Hepatocyte (in vitro differentiated cells): ENCODE measurements at regions not wholly inside any gene's neighbourhood (a gene's known extent, or its start where the extent isn't known, plus 50 kb on each side); places are given as distances from the start of the nearest gene placed in this dataset.

Source experiments
- EZH2 ChIP-seq: fragments of 200-600 bp; sonication (generic); IDR thresholded peaks from 2 replicates; pipeline ENCODE4 v1.6.1; 2016; ENCODE audit warnings: antibody characterized with exemption, mild to moderate bottlenecking, borderline replicate concordance
- TF ChIP-seq, protein P1 (sequence below): fragments of 200-600 bp; sonication (generic); IDR thresholded peaks from 2 replicates; pipeline ENCODE4 v1.5.1; 2016; ENCODE audit warnings: antibody characterized with exemption, mild to moderate bottlenecking; ENCODE audit not compliant: poor library complexity

DNA sequence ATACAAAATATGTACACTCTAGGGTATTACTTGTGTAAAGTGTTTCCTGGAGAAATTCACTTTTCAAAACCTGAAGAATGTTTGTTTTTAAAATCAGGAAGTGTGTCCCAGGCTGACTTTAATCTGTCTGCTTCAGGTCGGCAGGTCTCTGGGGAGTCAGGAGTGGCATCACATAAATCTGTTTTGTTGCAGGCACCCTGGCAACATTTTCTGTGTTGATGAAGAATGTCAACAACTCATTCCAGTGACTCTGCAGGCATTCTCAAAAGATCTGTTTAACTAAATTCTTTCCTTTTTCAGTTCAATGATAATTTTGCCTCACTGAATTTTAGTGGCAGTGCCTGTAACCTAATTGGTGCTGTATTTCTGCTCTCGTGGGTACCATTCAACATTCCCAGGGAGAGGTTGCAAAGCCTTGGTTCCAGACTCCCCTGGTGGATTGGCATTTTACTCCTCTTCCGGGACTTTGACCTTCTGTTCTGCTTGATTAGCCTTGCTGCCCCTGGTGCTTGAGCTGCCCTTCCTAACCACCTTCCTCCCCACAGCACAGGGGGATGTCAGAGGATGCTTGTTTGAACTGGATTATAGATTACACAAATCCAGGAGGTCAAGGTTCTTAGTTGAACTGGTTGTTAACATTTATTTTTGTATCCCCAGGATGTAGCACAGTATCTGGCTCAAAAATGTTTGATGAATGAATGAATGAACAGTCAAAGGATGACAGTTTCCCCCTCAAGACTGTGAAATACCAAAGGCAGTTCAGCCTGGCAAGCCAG is 55.4 kb upstream of the LPGAT1 start:
- TF ChIP-seq, protein P1, sequence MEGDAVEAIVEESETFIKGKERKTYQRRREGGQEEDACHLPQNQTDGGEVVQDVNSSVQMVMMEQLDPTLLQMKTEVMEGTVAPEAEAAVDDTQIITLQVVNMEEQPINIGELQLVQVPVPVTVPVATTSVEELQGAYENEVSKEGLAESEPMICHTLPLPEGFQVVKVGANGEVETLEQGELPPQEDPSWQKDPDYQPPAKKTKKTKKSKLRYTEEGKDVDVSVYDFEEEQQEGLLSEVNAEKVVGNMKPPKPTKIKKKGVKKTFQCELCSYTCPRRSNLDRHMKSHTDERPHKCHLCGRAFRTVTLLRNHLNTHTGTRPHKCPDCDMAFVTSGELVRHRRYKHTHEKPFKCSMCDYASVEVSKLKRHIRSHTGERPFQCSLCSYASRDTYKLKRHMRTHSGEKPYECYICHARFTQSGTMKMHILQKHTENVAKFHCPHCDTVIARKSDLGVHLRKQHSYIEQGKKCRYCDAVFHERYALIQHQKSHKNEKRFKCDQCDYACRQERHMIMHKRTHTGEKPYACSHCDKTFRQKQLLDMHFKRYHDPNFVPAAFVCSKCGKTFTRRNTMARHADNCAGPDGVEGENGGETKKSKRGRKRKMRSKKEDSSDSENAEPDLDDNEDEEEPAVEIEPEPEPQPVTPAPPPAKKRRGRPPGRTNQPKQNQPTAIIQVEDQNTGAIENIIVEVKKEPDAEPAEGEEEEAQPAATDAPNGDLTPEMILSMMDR = no peak
- no peak for TF ChIP-seq EZH2
